Spleen (tissue), 7 donors: ENCODE measurements at regions not wholly inside any gene's neighbourhood (a gene's known extent, or its start where the extent isn't known, plus 50 kb on each side); places are given as distances from the start of the nearest gene placed in this dataset.

Experiments used
- CTCF ChIP-seq, 11 experiments: fragments of 200-600 bp in 7 of 11; fragments of 450-650 bp in 4 of 11; sonication (generic) in 4 of 11; IDR thresholded peaks in 8 of 11; conservative IDR thresholded peaks in 3 of 11; 1 replicate in 7 of 11; 2 replicates in 4 of 11; pipeline versions ENCODE4 v1.4.0 to v1.8.0; 2016 to 2021; ENCODE audit warnings: antibody characterized with exemption in 11 of 11, inconsistent platforms in 4 of 11, mild to moderate bottlenecking in 1 of 11
- POLR2AphosphoS5 ChIP-seq, 3 donors: sonication (generic); formaldehyde crosslinking; IDR thresholded peaks; one replicate each; pipeline ENCODE4 v1.5.1; 2017; ENCODE audit warnings: antibody characterized with exemption in 3 of 3
- donor health status: DM: no; HTN: no; CAD: no; lungs with moderate emphysema.
- donor health status: DM: no; HTN: no; CAD: no.
- donor health status: DM: no; HTN: no; CAD: no.

- TF ChIP-seq CTCF (IDR thresholded peaks at IDR 0.05 in 8 of 11, conservative IDR thresholded peaks at IDR 0.05 in 3 of 11) (no peak), POLR2AphosphoS5 (IDR thresholded peaks at IDR 0.05) (no peak)
Measured at GRCh38 chr13:105343134-105343806, 1192.2 kb downstream of the EFNB2 start.
